NCI-H526 (cell line): ENCODE measurements at regions not wholly inside any gene's neighbourhood (a gene's known extent, or its start where the extent isn't known, plus 50 kb on each side); places are given as distances from the start of the nearest gene placed in this dataset.
"Not testable (repeated sequence)": the region's sequence is repeated elsewhere in the genome, so short reads cannot be mapped to it uniquely, and the experiment has no call there.

Source experiments
- DNase-seq, 2 experiments: peaks; one replicate each; lab custom pipeline; 2025; lab: John Stamatoyannopoulos, UW

- DNase-seq: no peak
Observed at GRCh38 chr14:49106741-49107667, 479.2 kb downstream of the RPS29 start.

- DNase-seq: no peak
Observed at GRCh38 chr14:49105956-49106355, 480.2 kb downstream of the RPS29 start.

GRCh38 chr14:49105512-49105911 is 480.7 kb downstream of the RPS29 start:
- DNase-seq: no peak

- no peak for DNase-seq
Observed at GRCh38 chr14:49092345-49092744, 493.8 kb downstream of the RPS29 start.

- DNase-seq: no peak
Observed at GRCh38 chr14:49089107-49089506, 497.1 kb downstream of the RPS29 start.

- not testable (repeated sequence) for DNase-seq
Observed at GRCh38 chr14:49073292-49073691, 512.9 kb downstream of the RPS29 start.

- DNase-seq: no peak
Observed at GRCh38 chr14:49058511-49058910, 527.7 kb downstream of the RPS29 start.

GRCh38 chr14:49057838-49058510 is 528.2 kb downstream of the RPS29 start:
- DNase-seq: no peak

GRCh38 chr14:49056021-49056420 is 530.2 kb downstream of the RPS29 start:
- DNase-seq: no peak

- DNase-seq: no peak
Observed at GRCh38 chr14:49052521-49052920, 533.7 kb downstream of the RPS29 start.

- no peak for DNase-seq
Observed at GRCh38 chr14:49051328-49052060, 534.7 kb downstream of the RPS29 start.

- DNase-seq: no peak
Observed at GRCh38 chr14:49050822-49051221, 535.4 kb downstream of the RPS29 start.

GRCh38 chr14:49049711-49050110 is 536.5 kb downstream of the RPS29 start:
- no peak for DNase-seq

GRCh38 chr14:49044981-49045380 is 541.2 kb downstream of the RPS29 start:
- no peak for DNase-seq

GRCh38 chr14:49036984-49037516 is 549.1 kb downstream of the RPS29 start:
- DNase-seq: no peak

GRCh38 chr14:49036266-49036665 is 549.9 kb downstream of the RPS29 start:
- DNase-seq: peak in 1 of 2 experiments; percentile 19

- DNase-seq: no peak
Observed at GRCh38 chr14:49033131-49033530, 553.0 kb downstream of the RPS29 start.

GRCh38 chr14:49031710-49032109 is 554.5 kb downstream of the RPS29 start:
- not testable (repeated sequence) for DNase-seq

- DNase-seq: no peak
Observed at GRCh38 chr14:49019467-49020115, 566.6 kb downstream of the RPS29 start.

- DNase-seq: no peak
Observed at GRCh38 chr14:49017447-49017846, 568.7 kb downstream of the RPS29 start.

- DNase-seq: no peak
Observed at GRCh38 chr14:49016381-49016780, 569.8 kb downstream of the RPS29 start.

- DNase-seq: no peak
Observed at GRCh38 chr14:49014476-49014875, 571.7 kb downstream of the RPS29 start.
